PC-3 (cell line): ENCODE measurements at regions not wholly inside any gene's neighbourhood (a gene's known extent, or its start where the extent isn't known, plus 50 kb on each side); places are given as distances from the start of the nearest gene placed in this dataset.

Experiments used
- ATAC-seq: fragments of 200-7000 bp; cut with Tn5 transposase; 2 replicates; pipeline ENCODE4 v1.9.1; 2020; ENCODE audit warnings: mild to moderate bottlenecking, moderate library complexity
- BruUV-seq: library from RNA; stranded (reverse); fragments of 400-500 nt; replicated peaks from 2 replicates; lab custom pipeline; 2021; lab: Mats Ljungman, UMichigan
- CTCF ChIA-PET: fragments of 300-600 bp; sonication (Branson Sonifier 250); formaldehyde crosslinking; loops from one replicate; lab custom pipeline; 2022; ENCODE audit warnings: antibody characterized with exemption; lab: Charles Lee
- POLR2A ChIA-PET: fragments of 300-600 bp; sonication (Branson Sonifier 250); formaldehyde crosslinking; loops from one replicate; lab custom pipeline; 2022; ENCODE audit warnings: antibody characterized with exemption; ENCODE audit not compliant: unreplicated experiment; lab: Charles Lee
- DNase-seq: peaks from one replicate; pipeline ENCODE4 v3.0.0-alpha.2; 2015
- H2AFZ ChIP-seq: fragments of 300-600 bp; sonication (generic); 2 replicates; pipeline ENCODE4 v1.6.0; 2016; ENCODE audit warnings: antibody characterized with exemption, low read length
- H3F3A ChIP-seq: fragments of 300-600 bp; sonication (generic); one replicate; pipeline ENCODE4 v1.6.0; 2017; ENCODE audit warnings: antibody characterized with exemption, low read length, control low read depth, mild to moderate bottlenecking; ENCODE audit not compliant: unreplicated experiment
- H3K27ac ChIP-seq: fragments of 300-600 bp; sonication (generic); 2 replicates; pipeline ENCODE4 v1.5.1; 2016; ENCODE audit warnings: mild to moderate bottlenecking, low read length
- H3K27me3 ChIP-seq: fragments of 300-600 bp; sonication (generic); 2 replicates; pipeline ENCODE4 v1.6.1; 2016; ENCODE audit warnings: low read length, mixed read lengths
- H3K36me3 ChIP-seq: fragments of 300-600 bp; sonication (generic); 2 replicates; pipeline ENCODE4 v1.6.1; 2016; ENCODE audit warnings: low read depth, mixed run types, low read length, mixed read lengths
- H3K4me1 ChIP-seq: fragments of 300-600 bp; sonication (generic); 2 replicates; pipeline ENCODE4 v1.5.1; 2016; ENCODE audit warnings: low read length; ENCODE audit not compliant: insufficient read depth
- H3K4me2 ChIP-seq: fragments of 300-600 bp; sonication (generic); 2 replicates; pipeline ENCODE4 v1.6.0; 2016; ENCODE audit warnings: low read length
- H3K4me3 ChIP-seq: fragments of 300-600 bp; sonication (generic); 2 replicates; pipeline ENCODE4 v1.5.1; 2016; ENCODE audit warnings: mild to moderate bottlenecking, low read length, mixed read lengths
- H3K79me2 ChIP-seq: fragments of 300-600 bp; sonication (generic); 2 replicates; pipeline ENCODE4 v1.6.1; 2017; ENCODE audit warnings: low read length, mixed read lengths
- H3K9ac ChIP-seq: fragments of 300-600 bp; sonication (generic); 2 replicates; pipeline ENCODE4 v1.6.0; 2016; ENCODE audit warnings: mild to moderate bottlenecking, low read length
- H3K9me2 ChIP-seq: fragments of 300-600 bp; sonication (generic); replicated peaks from 2 replicates; pipeline ENCODE4 v1.6.1; 2016; ENCODE audit warnings: mixed run types, low read length, mixed read lengths
- H3K9me3 ChIP-seq: fragments of 300-600 bp; sonication (generic); 2 replicates; pipeline ENCODE4 v1.6.1; 2016; ENCODE audit warnings: low read length, mixed read lengths
- H4K20me1 ChIP-seq: fragments of 300-600 bp; sonication (generic); 2 replicates; pipeline ENCODE4 v1.6.1; 2016; ENCODE audit warnings: low read length, mixed read lengths
- EZH2 ChIP-seq: fragments of 300-600 bp; sonication (generic); IDR thresholded peaks from one replicate; pipeline ENCODE4 v1.6.1; 2017; ENCODE audit warnings: antibody characterized with exemption, mild to moderate bottlenecking, low read length; ENCODE audit not compliant: unreplicated experiment
- EZH2phosphoT487 ChIP-seq: fragments of 300-600 bp; sonication (generic); IDR thresholded peaks from 2 replicates; pipeline ENCODE4 v1.6.1; 2018; ENCODE audit warnings: mild to moderate bottlenecking, antibody characterized with exemption, low read length, borderline replicate concordance
- intact Hi-C: fragments of 100-400 bp; cut with micrococcal nuclease; formaldehyde crosslinking; loops from 2 replicates; pipeline ENCODE4 v1.9.0; 2023
- TF ChIP-seq, protein P1 (sequence below): fragments of 300-600 bp; sonication (generic); conservative IDR thresholded peaks from 2 replicates; pipeline ENCODE4 v1.5.1; 2017; ENCODE audit warnings: antibody characterized with exemption, low read depth, mild to moderate bottlenecking, low read length

DNA sequence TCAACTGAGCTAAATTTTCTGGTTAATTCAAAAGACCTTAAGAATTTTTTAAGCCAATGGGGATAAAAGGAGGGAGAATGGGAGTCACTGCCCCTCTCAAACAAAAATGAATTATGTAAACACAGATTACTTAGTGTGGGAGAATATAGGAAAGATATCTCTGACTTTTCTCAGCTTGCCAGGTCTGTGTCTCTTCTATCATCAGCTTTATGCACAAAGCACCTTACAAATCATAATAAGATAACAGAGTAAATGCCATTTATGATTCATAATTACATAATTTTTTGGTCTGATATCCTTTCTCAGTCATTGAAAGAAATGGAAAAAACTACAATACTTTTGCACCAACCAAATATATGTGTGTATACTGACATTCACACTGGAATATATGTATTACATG is 604.6 kb upstream of the FAM241A start:
- no peaks in the 10 kb centered on the region for H4K20me1 ChIP-seq
- no peaks in the 10 kb centered on the region for H3K36me3 ChIP-seq
- no peak overlapping the region for H3K27ac ChIP-seq
- no TSS peak for BruUV-seq
- H2AFZ ChIP-seq: no peak overlapping the region
- H3K79me2 ChIP-seq: no peaks in the 10 kb centered on the region
- H3K27me3 ChIP-seq: no peaks in the 10 kb centered on the region
- DNase-seq: no peak
- H3K4me3 ChIP-seq: no peak overlapping the region
- no peaks in the 10 kb centered on the region for H3K9me2 ChIP-seq
- no peaks in the 10 kb centered on the region for H3K9me3 ChIP-seq
- no peak overlapping the region for H3K9ac ChIP-seq
- H3F3A ChIP-seq: no peaks in the 10 kb centered on the region
- H3K4me2 ChIP-seq: no peak overlapping the region
- POLR2A ChIA-PET: no interaction called here
- no peak for TF ChIP-seq EZH2phosphoT487
- TF ChIP-seq, protein P1, sequence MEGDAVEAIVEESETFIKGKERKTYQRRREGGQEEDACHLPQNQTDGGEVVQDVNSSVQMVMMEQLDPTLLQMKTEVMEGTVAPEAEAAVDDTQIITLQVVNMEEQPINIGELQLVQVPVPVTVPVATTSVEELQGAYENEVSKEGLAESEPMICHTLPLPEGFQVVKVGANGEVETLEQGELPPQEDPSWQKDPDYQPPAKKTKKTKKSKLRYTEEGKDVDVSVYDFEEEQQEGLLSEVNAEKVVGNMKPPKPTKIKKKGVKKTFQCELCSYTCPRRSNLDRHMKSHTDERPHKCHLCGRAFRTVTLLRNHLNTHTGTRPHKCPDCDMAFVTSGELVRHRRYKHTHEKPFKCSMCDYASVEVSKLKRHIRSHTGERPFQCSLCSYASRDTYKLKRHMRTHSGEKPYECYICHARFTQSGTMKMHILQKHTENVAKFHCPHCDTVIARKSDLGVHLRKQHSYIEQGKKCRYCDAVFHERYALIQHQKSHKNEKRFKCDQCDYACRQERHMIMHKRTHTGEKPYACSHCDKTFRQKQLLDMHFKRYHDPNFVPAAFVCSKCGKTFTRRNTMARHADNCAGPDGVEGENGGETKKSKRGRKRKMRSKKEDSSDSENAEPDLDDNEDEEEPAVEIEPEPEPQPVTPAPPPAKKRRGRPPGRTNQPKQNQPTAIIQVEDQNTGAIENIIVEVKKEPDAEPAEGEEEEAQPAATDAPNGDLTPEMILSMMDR: no peak
- no peak for TF ChIP-seq EZH2
- no peaks in the 10 kb centered on the region for H3K4me1 ChIP-seq
- ATAC-seq: no peak
- intact Hi-C loops: no loop called here
- CTCF ChIA-PET: no interaction called here

DNA sequence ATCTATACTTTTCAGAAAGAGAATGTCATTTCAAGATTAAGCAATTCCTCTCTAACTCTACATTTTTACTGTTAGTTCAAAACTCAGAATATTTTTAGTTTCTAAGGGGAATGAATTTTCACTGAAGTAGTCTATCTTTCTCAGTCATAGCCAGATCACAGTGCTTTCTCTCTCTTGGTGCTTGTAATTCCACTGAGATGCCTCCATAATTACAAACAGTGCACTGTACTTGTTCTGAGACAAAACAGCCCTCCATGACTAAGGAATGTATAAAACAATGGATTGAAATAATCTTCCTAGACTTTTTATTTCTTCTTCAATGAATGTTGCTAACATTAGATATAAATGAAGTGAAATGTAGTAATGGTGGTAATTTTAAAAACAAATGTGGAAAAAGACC is 603.2 kb upstream of the FAM241A start:
- Histone ChIP-seq H3K36me3 (no peaks in the 10 kb centered on the region), H2AFZ (no peak overlapping the region), H3K4me1 (no peaks in the 10 kb centered on the region), H4K20me1 (no peaks in the 10 kb centered on the region), H3K9me2 (no peaks in the 10 kb centered on the region), H3F3A (no peaks in the 10 kb centered on the region), H3K9me3 (no peaks in the 10 kb centered on the region), H3K27ac (no peak overlapping the region), H3K9ac (no peak overlapping the region), H3K4me3 (no peak overlapping the region), H3K79me2 (no peaks in the 10 kb centered on the region), H3K27me3 (no peaks in the 10 kb centered on the region), H3K4me2 (no peak overlapping the region)
- BruUV-seq: no TSS peak
- CTCF ChIA-PET: no interaction called here
- intact Hi-C loops: no loop called here
- no peak for ATAC-seq
- no peak for DNase-seq
- no peak for TF ChIP-seq EZH2phosphoT487
- TF ChIP-seq, protein P1: no peak
- no peak for TF ChIP-seq EZH2
- POLR2A ChIA-PET: no interaction called here

DNA sequence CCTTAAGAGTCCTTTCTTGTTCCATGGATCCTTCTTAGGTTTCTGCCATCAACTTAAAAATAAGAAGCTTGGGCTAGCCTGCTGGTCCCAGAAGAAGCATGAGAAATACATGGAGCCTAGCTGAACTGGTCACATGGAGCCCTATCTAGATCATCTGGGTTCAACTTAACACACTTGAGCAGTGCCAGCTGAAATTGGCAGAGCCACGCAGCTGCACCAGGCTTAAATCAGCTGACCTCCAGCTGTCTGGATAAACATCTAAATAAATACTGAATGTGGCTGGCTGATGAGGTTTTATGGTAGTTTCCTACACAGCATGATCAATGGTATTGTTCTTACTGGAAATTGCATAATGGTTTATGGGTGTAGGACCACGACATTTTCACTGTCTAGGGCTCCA is 598.4 kb upstream of the FAM241A start:
- H3K9me3 ChIP-seq: no peaks in the 10 kb centered on the region
- no peaks in the 10 kb centered on the region for H3F3A ChIP-seq
- no peak overlapping the region for H3K27ac ChIP-seq
- no TSS peak for BruUV-seq
- no peak overlapping the region for H3K9ac ChIP-seq
- no peaks in the 10 kb centered on the region for H4K20me1 ChIP-seq
- H3K27me3 ChIP-seq: no peaks in the 10 kb centered on the region
- intact Hi-C loops: no loop called here
- no peak overlapping the region for H3K4me2 ChIP-seq
- H3K4me1 ChIP-seq: no peaks in the 10 kb centered on the region
- H3K4me3 ChIP-seq: no peak overlapping the region
- H2AFZ ChIP-seq: no peak overlapping the region
- no peaks in the 10 kb centered on the region for H3K9me2 ChIP-seq
- no peak for DNase-seq
- H3K36me3 ChIP-seq: no peaks in the 10 kb centered on the region
- ATAC-seq: no peak
- ChIA-PET POLR2A (no interaction called here), CTCF (no interaction called here)
- no peaks in the 10 kb centered on the region for H3K79me2 ChIP-seq
- TF ChIP-seq EZH2phosphoT487 (no peak), EZH2 (no peak)
- TF ChIP-seq, protein P1: no peak
